K562 (cell line): ENCODE measurements at regions not wholly inside any gene's neighbourhood (a gene's known extent, or its start where the extent isn't known, plus 50 kb on each side); places are given as distances from the start of the nearest gene placed in this dataset.

Experiments used
- ATAC-seq: fragments of 200-7000 bp; cut with Tn5 transposase; 3 replicates; pipeline ENCODE4 v1.9.1; 2020; ENCODE audit warnings: moderate library complexity
- BruUV-seq: library from RNA; stranded (reverse); fragments of 400-500 nt; replicated peaks from 2 replicates; lab custom pipeline; 2021; lab: Mats Ljungman, UMichigan
- CTCF ChIA-PET: fragments of 300-600 bp; formaldehyde crosslinking; extraction: SDS; loops from one replicate; lab custom pipeline; 2021; ENCODE audit warnings: low intra/inter-chr PET ratio; lab: Yijun Ruan, JAX
- POLR2A ChIA-PET: fragments of 300-600, 350-650 bp; sonication (Branson Sonifier 250); formaldehyde crosslinking; extraction: SDS; loops from one replicate; lab custom pipeline; 2021; ENCODE audit warnings: antibody characterized with exemption, inconsistent platforms; lab: Yijun Ruan, JAX
- DNase-seq, 4 experiments: peaks; one replicate each; pipeline versions ENCODE4 v3.0.0 to v3.0.0-alpha.2; 2011 to 2018; ENCODE audit warnings: low spot score in 3 of 4, mixed read lengths in 3 of 4; ENCODE audit errors: extremely low read depth in 1 of 4
- FAIRE-seq: peaks from 2 replicates; lab custom pipeline; 2011; peaks lifted over from hg19 to GRCh38; lab: Jason Lieb, UNC
- H2AFZ ChIP-seq: 2 replicates; pipeline ENCODE4 v1.6.0; 2011; ENCODE audit warnings: low read depth, low read length, control low read depth, inconsistent platforms
- H3K27ac ChIP-seq: fragments of 200-600 bp; 3 replicates; pipeline ENCODE4 v1.8.0; 2011; ENCODE audit warnings: low read depth, mild to moderate bottlenecking, control low read depth, inconsistent platforms, low read length, moderate library complexity, mixed read lengths; ENCODE audit errors: extremely low read depth
- H3K27me3 ChIP-seq, 2 experiments: fragments of 300-600 bp in 1 of 2; 2 replicates in 1 of 2; 3 replicates in 1 of 2; pipeline versions ENCODE4 v1.6.0 to v1.8.0; 2011; ENCODE audit warnings: inconsistent platforms in 2 of 2, low read length in 2 of 2, mild to moderate bottlenecking in 1 of 2, mixed read lengths in 1 of 2, moderate library complexity in 1 of 2; ENCODE audit not compliant: control insufficient read depth in 2 of 2, insufficient read depth in 2 of 2
- H3K36me3 ChIP-seq: fragments of 300-600 bp; 3 replicates; pipeline ENCODE4 v1.8.0; 2011; ENCODE audit warnings: mild to moderate bottlenecking, low read length, inconsistent platforms; ENCODE audit not compliant: control insufficient read depth, insufficient read depth
- H3K4me1 ChIP-seq, 2 experiments: fragments of 200-600 bp in 1 of 2; replicated peaks in 1 of 2; 2 replicates in 1 of 2; 3 replicates in 1 of 2; pipeline versions ENCODE4 v1.5.1 to v1.8.0; 2011; ENCODE audit warnings: inconsistent platforms in 2 of 2, low read length in 2 of 2, mild to moderate bottlenecking in 1 of 2, mixed read lengths in 1 of 2, moderate library complexity in 1 of 2; ENCODE audit not compliant: control insufficient read depth in 2 of 2, insufficient read depth in 2 of 2
- H3K4me2 ChIP-seq: 2 replicates; pipeline ENCODE4 v1.6.1; 2011; ENCODE audit warnings: low read length, control low read depth, inconsistent platforms, mixed read lengths; ENCODE audit not compliant: insufficient read depth
- H3K4me3 ChIP-seq: fragments of 200-600 bp; sonication (generic), shearing (Covaris generic); 2 replicates; pipeline ENCODE4 v1.5.1; 2016; ENCODE audit warnings: control low read depth, inconsistent platforms
- H3K79me2 ChIP-seq: fragments of 200-600 bp; 3 replicates; pipeline ENCODE4 v1.8.0; 2011; ENCODE audit warnings: low read length, inconsistent platforms; ENCODE audit not compliant: control insufficient read depth, insufficient read depth
- H3K9ac ChIP-seq, 2 experiments: 2 replicates each; pipeline versions ENCODE4 v1.6.0 to v1.6.1; 2011; ENCODE audit warnings: low read depth in 2 of 2, low read length in 2 of 2, control low read depth in 1 of 2, inconsistent platforms in 1 of 2, mild to moderate bottlenecking in 1 of 2, mixed read lengths in 1 of 2; ENCODE audit not compliant: insufficient read depth in 1 of 2
- H3K9me1 ChIP-seq: one replicate; pipeline ENCODE4 v1.6.0; 2011; ENCODE audit warnings: inconsistent platforms, mild to moderate bottlenecking, low read length, moderate library complexity; ENCODE audit not compliant: control insufficient read depth, insufficient read depth
- H3K9me3 ChIP-seq: replicated peaks from 2 replicates; pipeline ENCODE4 v1.5.1; 2011; ENCODE audit warnings: low read depth, low read length, inconsistent platforms; ENCODE audit not compliant: control insufficient read depth, insufficient read depth
- H4K20me1 ChIP-seq: replicated peaks from 2 replicates; pipeline ENCODE4 v1.6.1; 2011; ENCODE audit warnings: low read length, inconsistent platforms, mixed read lengths; ENCODE audit not compliant: control insufficient read depth, insufficient read depth
- BHLHE40 ChIP-seq: IDR thresholded peaks from 2 replicates; pipeline ENCODE4 v1.6.1; 2011; ENCODE audit warnings: low read length, improper control_type of control experiment
- CCAR2 ChIP-seq: fragments of 200-400 bp; formaldehyde crosslinking; IDR thresholded peaks from 2 replicates; pipeline ENCODE4 v1.6.1; 2017; ENCODE audit warnings: mild to moderate bottlenecking, low read depth, low read length
- FOXA1 ChIP-seq: fragments of 450-650 bp; IDR thresholded peaks from 2 replicates; pipeline ENCODE4 v1.6.1; 2016; ENCODE audit warnings: mild to moderate bottlenecking, borderline replicate concordance
- FOXK2 ChIP-seq, 2 experiments: fragments of 450-650 bp; IDR thresholded peaks in 1 of 2; conservative IDR thresholded peaks in 1 of 2; 2 replicates each; pipeline ENCODE4 v1.6.1; 2016; ENCODE audit warnings: low read depth in 2 of 2, mild to moderate bottlenecking in 1 of 2
- GABPB1 ChIP-seq: sonication (generic); formaldehyde crosslinking; IDR thresholded peaks from 2 replicates; pipeline ENCODE4 v1.8.0; 2022; ENCODE audit warnings: mild to moderate bottlenecking, missing genetic modification reagents
- HDAC1 ChIP-seq, 2 experiments: fragments of 450-650 bp; IDR thresholded peaks; 2 replicates each; pipeline ENCODE4 v1.6.1; 2016 to 2017; ENCODE audit warnings: inconsistent platforms in 1 of 2, mild to moderate bottlenecking in 1 of 2, moderate library complexity in 1 of 2
- HDAC3 ChIP-seq: fragments of 450-650 bp; IDR thresholded peaks from 2 replicates; pipeline ENCODE4 v1.6.1; 2018; ENCODE audit warnings: borderline replicate concordance, mild to moderate bottlenecking, moderate library complexity; ENCODE audit not compliant: partially characterized antibody
- KLF10 ChIP-seq: fragments of 250-450 bp; sonication (Bioruptor Pico); IDR thresholded peaks from 2 replicates; pipeline ENCODE4 v1.6.1; 2021; ENCODE audit warnings: matching md5 sums
- MAFK ChIP-seq: IDR thresholded peaks from 2 replicates; pipeline ENCODE4 v1.6.1; 2011; ENCODE audit warnings: low read length, improper control_type of control experiment
- NRF1 ChIP-seq, 2 experiments: fragments of 450-650 bp; IDR thresholded peaks in 1 of 2; conservative IDR thresholded peaks in 1 of 2; 2 replicates each; pipeline ENCODE4 v1.6.1; 2014; ENCODE audit warnings: mild to moderate bottlenecking in 2 of 2
- POLR2AphosphoS2 ChIP-seq: IDR thresholded peaks from 2 replicates; pipeline ENCODE4 v1.6.1; 2012; ENCODE audit warnings: low read length, improper control_type of control experiment
- TAL1 ChIP-seq: fragments of 450-650 bp; IDR thresholded peaks from 2 replicates; pipeline ENCODE4 v1.6.1; 2016; ENCODE audit warnings: mild to moderate bottlenecking
- YY1 ChIP-seq, 3 experiments: IDR thresholded peaks; 2 replicates each; pipeline ENCODE4 v1.6.1; 2011; ENCODE audit warnings: low read length in 2 of 3, mild to moderate bottlenecking in 2 of 3, moderate library complexity in 2 of 3, borderline replicate concordance in 1 of 3, control low read depth in 1 of 3, low read depth in 1 of 3; ENCODE audit not compliant: insufficient read depth in 3 of 3, insufficient replicate concordance in 2 of 3, control insufficient read depth in 1 of 3, insufficient read length in 1 of 3; ENCODE audit errors: extremely low read depth in 1 of 3
- ZBED1 ChIP-seq: IDR thresholded peaks from 2 replicates; pipeline ENCODE4 v1.6.1; 2014
- ZBTB7A ChIP-seq: IDR thresholded peaks from 2 replicates; pipeline ENCODE4 v1.6.1; 2011; ENCODE audit warnings: low read depth, mild to moderate bottlenecking, low read length, moderate library complexity, borderline replicate concordance; ENCODE audit not compliant: control insufficient read depth
- ZNF121 ChIP-seq: sonication (generic); formaldehyde crosslinking; conservative IDR thresholded peaks from 2 replicates; pipeline ENCODE4 v1.8.0; 2022; ENCODE audit warnings: missing genetic modification reagents
- ZNF282 ChIP-seq: sonication (generic); formaldehyde crosslinking; IDR thresholded peaks from 2 replicates; pipeline ENCODE4 v1.8.1; 2023; ENCODE audit warnings: missing genetic modification reagents
- ZNF764 ChIP-seq: fragments of 250-450 bp; sonication (Bioruptor Pico); IDR thresholded peaks from 2 replicates; pipeline ENCODE4 v1.4.0; 2020; ENCODE audit warnings: low read depth, mild to moderate bottlenecking, moderate library complexity
- WGBS: fragments of 100-300 bp; shearing (Covaris generic); methylation state at CpG from one replicate; pipeline ENCODE4 v1.1.6; 2016; ENCODE audit warnings: low coverage, mixed read lengths; ENCODE audit not compliant: insufficient coverage; ENCODE audit errors: missing lambda C conversion rate; 5-methylcytosine and 5-hydroxymethylcytosine counted together
- in situ Hi-C: fragments of 300-500 bp; cut with MboI; formaldehyde crosslinking; loops from 4 replicates; pipeline ENCODE4 v1.15.0; 2018; ENCODE audit warnings: inconsistent platforms, mixed read lengths
- intact Hi-C: fragments of 100-400 bp; cut with micrococcal nuclease; formaldehyde crosslinking; loops from 2 replicates; pipeline ENCODE4 v1.14.2; 2022
- TF ChIP-seq, protein P1 (sequence below): fragments of 250-450 bp; sonication (Bioruptor Pico); IDR thresholded peaks from 2 replicates; pipeline ENCODE4 v1.5.0; 2021

DNA sequence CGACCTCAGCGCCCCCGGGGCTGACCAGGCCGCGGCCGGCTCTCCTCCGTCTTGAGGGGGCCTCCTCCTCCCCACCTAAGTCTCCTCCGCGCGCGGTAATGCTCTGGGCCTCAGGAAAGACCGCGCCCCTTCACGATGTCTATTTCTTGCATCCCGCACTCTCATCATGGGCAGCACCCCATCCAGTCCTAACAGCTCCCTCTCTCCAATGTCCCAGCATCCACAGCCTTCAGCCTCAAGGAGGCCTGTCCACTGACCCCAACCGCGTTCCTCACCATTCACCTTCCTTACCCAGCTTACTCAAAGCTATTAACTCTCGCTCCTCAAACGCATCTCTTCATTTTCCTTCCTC is 77.5 kb downstream of the MAGED4 start:
- WGBS: 53% methylated on average over 11 of the region's 19 CpGs
- DNase-seq (no peak), ATAC-seq (no peak), FAIRE-seq (no peak)
- H4K20me1 ChIP-seq: no peaks in the 10 kb centered on the region
- H3K79me2 ChIP-seq: no peaks in the 10 kb centered on the region
- peak overlapping the region; percentile 71 for H3K4me2 ChIP-seq
- in situ Hi-C loops: no loop called here
- peak overlapping the region; percentile 87; the same call in 1 of the 2 replicates for H2AFZ ChIP-seq
- intact Hi-C loops: no loop called here
- H3K9me3 ChIP-seq: no peaks in the 10 kb centered on the region
- no peak overlapping the region for H3K9ac ChIP-seq
- H3K9me1 ChIP-seq: no peaks in the 10 kb centered on the region
- H3K4me1 ChIP-seq: peaks cover 4 to 7% of the 10 kb centered on the region in 2 experiments; a peak in 2 of 5 replicates
- TF ChIP-seq CCAR2 (no peak), GABPB1 (CRISPR knock-in tag) (no peak), FOXA1 (no peak), HDAC3 (no peak), HDAC1 (IDR thresholded peaks at IDR 0.05) (no peak), TAL1 (no peak), ZNF282 (CRISPR knock-in tag) (no peak), YY1 (IDR thresholded peaks at IDR 0.05; ENCODE audit: borderline replicate concordance in 1 of 3, control insufficient read depth in 1 of 3, extremely low read depth in 1 of 3, insufficient read depth in 3 of 3, insufficient read length in 1 of 3, insufficient replicate concordance in 2 of 3, low read depth in 1 of 3, low read length in 2 of 3) (no peak), ZNF121 (no peak), ZNF764 (CRISPR knock-in tag) (no peak), NRF1 (conservative IDR thresholded peaks at IDR 0.05 in 1 of 2, IDR thresholded peaks at IDR 0.05 in 1 of 2) (no peak), ZBED1 (no peak), KLF10 (no peak), BHLHE40 (no peak), POLR2AphosphoS2 (no peak), MAFK (no peak), ZBTB7A (no peak), FOXK2 (conservative IDR thresholded peaks at IDR 0.05 in 1 of 2, IDR thresholded peaks at IDR 0.05 in 1 of 2; ENCODE audit: low read depth in 2 of 2) (no peak)
- TF ChIP-seq, protein P1, sequence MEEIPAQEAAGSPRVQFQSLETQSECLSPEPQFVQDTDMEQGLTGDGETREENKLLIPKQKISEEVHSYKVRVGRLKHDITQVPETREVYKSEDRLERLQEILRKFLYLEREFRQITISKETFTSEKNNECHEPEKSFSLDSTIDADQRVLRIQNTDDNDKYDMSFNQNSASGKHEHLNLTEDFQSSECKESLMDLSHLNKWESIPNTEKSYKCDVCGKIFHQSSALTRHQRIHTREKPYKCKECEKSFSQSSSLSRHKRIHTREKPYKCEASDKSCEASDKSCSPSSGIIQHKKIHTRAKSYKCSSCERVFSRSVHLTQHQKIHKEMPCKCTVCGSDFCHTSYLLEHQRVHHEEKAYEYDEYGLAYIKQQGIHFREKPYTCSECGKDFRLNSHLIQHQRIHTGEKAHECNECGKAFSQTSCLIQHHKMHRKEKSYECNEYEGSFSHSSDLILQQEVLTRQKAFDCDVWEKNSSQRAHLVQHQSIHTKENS (CRISPR knock-in tag): no peak
- BruUV-seq: no TSS peak
- no peak overlapping the region for H3K4me3 ChIP-seq
- CTCF ChIA-PET: no interaction called here
- no peak overlapping the region for H3K27ac ChIP-seq
- no peaks in the 10 kb centered on the region for H3K27me3 ChIP-seq
- H3K36me3 ChIP-seq: no peaks in the 10 kb centered on the region
- POLR2A ChIA-PET: interaction anchor here (0.6 kb wide), 1 partner anchor 916 kb away, joined by 3 read pairs; no protein-coding TSS in a partner anchor
